ENCODE measurements at regions not wholly inside any gene's neighbourhood (a gene's known extent, or its start where the extent isn't known, plus 50 kb on each side); places are given as distances from the start of the nearest gene placed in this dataset.

DNA sequence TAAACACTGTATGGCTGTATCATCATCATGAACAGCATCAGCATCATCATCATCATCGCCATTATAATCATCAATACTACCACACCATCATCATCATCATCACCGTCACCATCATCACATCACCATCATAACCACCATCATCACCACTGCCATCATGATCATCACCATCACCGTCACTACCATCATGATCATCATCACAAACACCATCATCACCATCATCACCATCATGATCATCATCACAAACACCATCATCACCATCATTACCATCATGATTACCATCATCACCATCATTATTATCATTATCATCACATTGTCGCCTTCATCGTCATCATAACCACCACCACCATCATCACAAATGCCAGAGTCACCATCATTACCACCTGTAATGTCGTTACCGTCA lies 1196.9 kb downstream of the NLGN4X start:
- DNase-seq = no peak
- WGBS, 4 donors = 87 to 92% (median 91%) methylated on average over 7 of the region's 7 CpGs
- H3K36me3 ChIP-seq (replicated peaks in 1 of 2) = no peaks in the 10 kb centered on the region
- no peaks in the 10 kb centered on the region for H3K9me3 ChIP-seq (replicated peaks in 1 of 3)
- no peaks in the 10 kb centered on the region for H3K4me1 ChIP-seq (replicated peaks in 1 of 2)
- no peak overlapping the region for H3K4me3 ChIP-seq
- intact Hi-C loops (cut with DNase I) = no loop called here
- no peaks in the 10 kb centered on the region for H3K27me3 ChIP-seq
- H3K27ac ChIP-seq = no peak overlapping the region
- TF ChIP-seq, protein P1, sequence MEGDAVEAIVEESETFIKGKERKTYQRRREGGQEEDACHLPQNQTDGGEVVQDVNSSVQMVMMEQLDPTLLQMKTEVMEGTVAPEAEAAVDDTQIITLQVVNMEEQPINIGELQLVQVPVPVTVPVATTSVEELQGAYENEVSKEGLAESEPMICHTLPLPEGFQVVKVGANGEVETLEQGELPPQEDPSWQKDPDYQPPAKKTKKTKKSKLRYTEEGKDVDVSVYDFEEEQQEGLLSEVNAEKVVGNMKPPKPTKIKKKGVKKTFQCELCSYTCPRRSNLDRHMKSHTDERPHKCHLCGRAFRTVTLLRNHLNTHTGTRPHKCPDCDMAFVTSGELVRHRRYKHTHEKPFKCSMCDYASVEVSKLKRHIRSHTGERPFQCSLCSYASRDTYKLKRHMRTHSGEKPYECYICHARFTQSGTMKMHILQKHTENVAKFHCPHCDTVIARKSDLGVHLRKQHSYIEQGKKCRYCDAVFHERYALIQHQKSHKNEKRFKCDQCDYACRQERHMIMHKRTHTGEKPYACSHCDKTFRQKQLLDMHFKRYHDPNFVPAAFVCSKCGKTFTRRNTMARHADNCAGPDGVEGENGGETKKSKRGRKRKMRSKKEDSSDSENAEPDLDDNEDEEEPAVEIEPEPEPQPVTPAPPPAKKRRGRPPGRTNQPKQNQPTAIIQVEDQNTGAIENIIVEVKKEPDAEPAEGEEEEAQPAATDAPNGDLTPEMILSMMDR (IDR thresholded peaks at IDR 0.05) = no peak
- no peak for TF ChIP-seq POLR2A (IDR thresholded peaks at IDR 0.05)

DNA sequence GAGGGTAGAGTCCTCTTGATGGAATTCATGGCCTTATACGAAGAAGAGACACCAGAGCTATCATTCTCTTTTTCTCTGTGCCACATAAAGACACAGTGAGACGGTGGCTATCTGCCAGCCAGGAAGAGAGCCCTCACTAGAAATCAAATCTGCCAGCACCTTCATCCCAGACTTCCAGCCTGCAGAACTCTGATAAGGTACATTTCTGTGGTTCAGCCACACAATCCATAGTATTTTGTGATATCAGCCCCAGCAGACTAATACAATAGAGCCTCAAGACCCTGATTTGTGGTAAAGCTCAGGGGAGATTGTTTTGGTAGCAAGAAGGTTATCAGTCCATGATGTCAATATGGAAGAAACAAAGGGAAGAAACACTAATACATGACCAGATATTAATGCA lies 1213.2 kb downstream of the NLGN4X start:
- DNase-seq = no peak
- TF ChIP-seq, protein P1 (IDR thresholded peaks at IDR 0.05) = no peak
- no peak for TF ChIP-seq POLR2A (IDR thresholded peaks at IDR 0.05)
- 53 to 89% (median 76%) methylated on average over 2 of the region's 2 CpGs for WGBS, 4 donors
- no peaks in the 10 kb centered on the region for H3K27me3 ChIP-seq
- intact Hi-C loops (cut with DNase I) = no loop called here
- no peaks in the 10 kb centered on the region for H3K4me1 ChIP-seq (replicated peaks in 1 of 2)
- no peaks in the 10 kb centered on the region for H3K36me3 ChIP-seq (replicated peaks in 1 of 2)
- no peaks in the 10 kb centered on the region for H3K9me3 ChIP-seq (replicated peaks in 1 of 3)
- no peak overlapping the region for H3K4me3 ChIP-seq
- no peak overlapping the region for H3K27ac ChIP-seq

DNA sequence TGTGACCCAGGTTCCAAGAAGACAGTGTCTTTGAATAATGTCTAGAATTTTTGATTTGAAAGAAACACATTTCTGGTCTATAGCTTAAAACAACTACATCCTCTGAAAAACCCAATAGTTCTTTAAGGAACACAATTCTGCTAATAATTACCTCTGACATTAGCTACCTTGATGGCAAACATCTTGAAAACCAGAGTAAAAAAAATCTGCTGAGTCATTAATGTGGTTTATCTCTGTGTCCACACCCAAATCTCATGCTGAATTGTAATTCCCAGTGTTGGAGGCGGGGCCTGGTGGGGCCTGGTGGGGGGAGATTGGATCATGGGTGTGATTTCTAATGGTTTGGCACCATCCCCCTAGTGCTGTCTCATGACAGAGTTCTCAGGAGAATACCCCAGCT lies 1233.8 kb downstream of the NLGN4X start:
- 76 to 100% (median 93%) methylated on average over 1 of the region's 1 CpG for WGBS, 4 donors
- Histone ChIP-seq H3K4me1 (replicated peaks in 1 of 2) (no peaks in the 10 kb centered on the region), H3K36me3 (replicated peaks in 1 of 2) (no peaks in the 10 kb centered on the region), H3K4me3 (no peak overlapping the region), H3K9me3 (replicated peaks in 1 of 3) (no peaks in the 10 kb centered on the region), H3K27ac (no peak overlapping the region), H3K27me3 (no peaks in the 10 kb centered on the region)
- no peak for TF ChIP-seq POLR2A (IDR thresholded peaks at IDR 0.05)
- TF ChIP-seq, protein P1 (IDR thresholded peaks at IDR 0.05) = no peak
- DNase-seq = no peak
- intact Hi-C loops (cut with DNase I) = no loop called here

DNA sequence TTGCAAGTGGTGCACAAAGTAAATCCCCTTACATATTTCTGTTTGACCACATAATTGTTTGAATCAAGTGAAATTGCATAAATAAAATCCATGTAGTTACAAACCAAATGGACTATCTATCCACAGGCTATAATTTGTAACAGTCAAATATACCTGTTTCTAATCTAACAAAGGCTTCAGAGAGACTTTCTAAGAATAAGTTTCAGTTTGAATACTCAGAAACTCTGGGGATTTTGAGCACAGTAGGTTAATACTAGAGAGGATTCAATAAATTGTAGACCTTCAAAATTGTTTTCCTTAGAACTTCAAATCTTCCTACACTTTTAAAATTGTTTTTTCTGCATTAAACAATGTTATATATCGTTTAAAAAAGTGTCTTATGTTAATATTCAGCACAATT lies 1250.1 kb downstream of the NLGN4X start:
- Histone ChIP-seq H3K27me3 (no peaks in the 10 kb centered on the region), H3K4me3 (no peak overlapping the region), H3K9me3 (replicated peaks in 1 of 3) (no peaks in the 10 kb centered on the region), H3K4me1 (replicated peaks in 1 of 2) (no peaks in the 10 kb centered on the region), H3K27ac (no peak overlapping the region), H3K36me3 (replicated peaks in 1 of 2) (no peaks in the 10 kb centered on the region)
- intact Hi-C loops (cut with DNase I) = no loop called here
- TF ChIP-seq POLR2A (IDR thresholded peaks at IDR 0.05) = no peak
- TF ChIP-seq, protein P1 (IDR thresholded peaks at IDR 0.05) = no peak
- 47 to 76% (median 60%) methylated on average over 1 of the region's 1 CpG for WGBS, 4 donors
- DNase-seq = no peak
